ENCODE measurements at regions not wholly inside any gene's neighbourhood (a gene's known extent, or its start where the extent isn't known, plus 50 kb on each side); places are given as distances from the start of the nearest gene placed in this dataset.

DNA sequence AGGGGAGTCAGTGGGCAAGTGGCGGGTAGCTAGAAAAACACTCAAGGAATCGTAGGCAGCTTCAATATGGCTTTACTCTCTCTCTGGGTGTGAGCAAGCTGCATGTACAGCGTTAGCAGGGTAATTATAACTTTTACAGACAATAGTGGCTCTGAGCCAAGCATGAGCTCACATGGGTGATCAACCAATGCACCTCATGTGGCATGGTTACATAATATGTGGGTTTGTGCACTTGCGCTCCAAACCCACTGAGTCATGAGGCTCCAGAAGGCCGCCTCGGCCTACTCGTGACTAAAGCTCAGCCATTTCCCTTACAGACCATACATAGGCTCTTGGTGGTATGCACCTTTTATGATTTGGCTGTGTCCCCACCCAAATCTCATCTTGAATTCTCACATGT lies 78.4 kb upstream of the FBXL4 start:
- Histone ChIP-seq H3K9ac (no peak overlapping the region), H3K79me2 (ENCODE audit: insufficient read depth) (no peaks in the 10 kb centered on the region), H3K27ac (ENCODE audit: low read depth in 2 of 2, low read length in 1 of 2) (no peak overlapping the region), H3K4me1 (ENCODE audit: control insufficient read depth in 1 of 2, insufficient read depth in 2 of 2, low read depth in 1 of 2, low read length in 1 of 2) (no peaks in the 10 kb centered on the region), H3K4me2 (no peak overlapping the region), H3K27me3 (ENCODE audit: insufficient read depth) (no peaks in the 10 kb centered on the region), H2AFZ (ENCODE audit: low read depth) (no peak overlapping the region), H3K36me3 (replicated peaks in 1 of 2; ENCODE audit: control insufficient read depth in 1 of 2, insufficient read depth in 2 of 2, low read length in 1 of 2) (no peaks in the 10 kb centered on the region), H3K4me3 (ENCODE audit: low read depth in 2 of 2, low read length in 1 of 2) (no peak overlapping the region), H3K9me2 (no peaks in the 10 kb centered on the region), H4K20me1 (ENCODE audit: insufficient read depth) (no peaks in the 10 kb centered on the region), H3F3A (replicated peaks; ENCODE audit: insufficient read depth) (no peaks in the 10 kb centered on the region), H3K9me3 (no peaks in the 10 kb centered on the region)
- ChIA-PET POLR2A (no interaction called here), CTCF (interaction anchor here (1.2 to 1.4 kb wide), 2 partner anchors 93 to 180 kb away, joined by 3 to 4 read pairs; no protein-coding TSS in a partner anchor)
- WGBS (ENCODE audit: low lambda C conversion rate) = 75% methylated on average over 7 of the region's 7 CpGs
- DNase-seq = no peak
- TF ChIP-seq NFIC (IDR thresholded peaks at IDR 0.05; ENCODE audit: borderline replicate concordance) (no peak), SIN3A (IDR thresholded peaks at IDR 0.05; ENCODE audit: borderline replicate concordance, low read depth, low read length) (no peak), FOXM1 (IDR thresholded peaks at IDR 0.05; ENCODE audit: low read depth) (no peak), RCOR1 (IDR thresholded peaks at IDR 0.05; ENCODE audit: low read length) (no peak), SMC3 (IDR thresholded peaks at IDR 0.05; ENCODE audit: low read depth, low read length) (no peak), FOXJ3 (CRISPR knock-in tag; IDR thresholded peaks at IDR 0.05) (no peak)
- TF ChIP-seq, protein P1, sequence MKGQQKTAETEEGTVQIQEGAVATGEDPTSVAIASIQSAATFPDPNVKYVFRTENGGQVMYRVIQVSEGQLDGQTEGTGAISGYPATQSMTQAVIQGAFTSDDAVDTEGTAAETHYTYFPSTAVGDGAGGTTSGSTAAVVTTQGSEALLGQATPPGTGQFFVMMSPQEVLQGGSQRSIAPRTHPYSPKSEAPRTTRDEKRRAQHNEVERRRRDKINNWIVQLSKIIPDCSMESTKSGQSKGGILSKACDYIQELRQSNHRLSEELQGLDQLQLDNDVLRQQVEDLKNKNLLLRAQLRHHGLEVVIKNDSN (IDR thresholded peaks at IDR 0.05; ENCODE audit: borderline replicate concordance, low read depth) = no peak
- TF ChIP-seq, protein P2, sequence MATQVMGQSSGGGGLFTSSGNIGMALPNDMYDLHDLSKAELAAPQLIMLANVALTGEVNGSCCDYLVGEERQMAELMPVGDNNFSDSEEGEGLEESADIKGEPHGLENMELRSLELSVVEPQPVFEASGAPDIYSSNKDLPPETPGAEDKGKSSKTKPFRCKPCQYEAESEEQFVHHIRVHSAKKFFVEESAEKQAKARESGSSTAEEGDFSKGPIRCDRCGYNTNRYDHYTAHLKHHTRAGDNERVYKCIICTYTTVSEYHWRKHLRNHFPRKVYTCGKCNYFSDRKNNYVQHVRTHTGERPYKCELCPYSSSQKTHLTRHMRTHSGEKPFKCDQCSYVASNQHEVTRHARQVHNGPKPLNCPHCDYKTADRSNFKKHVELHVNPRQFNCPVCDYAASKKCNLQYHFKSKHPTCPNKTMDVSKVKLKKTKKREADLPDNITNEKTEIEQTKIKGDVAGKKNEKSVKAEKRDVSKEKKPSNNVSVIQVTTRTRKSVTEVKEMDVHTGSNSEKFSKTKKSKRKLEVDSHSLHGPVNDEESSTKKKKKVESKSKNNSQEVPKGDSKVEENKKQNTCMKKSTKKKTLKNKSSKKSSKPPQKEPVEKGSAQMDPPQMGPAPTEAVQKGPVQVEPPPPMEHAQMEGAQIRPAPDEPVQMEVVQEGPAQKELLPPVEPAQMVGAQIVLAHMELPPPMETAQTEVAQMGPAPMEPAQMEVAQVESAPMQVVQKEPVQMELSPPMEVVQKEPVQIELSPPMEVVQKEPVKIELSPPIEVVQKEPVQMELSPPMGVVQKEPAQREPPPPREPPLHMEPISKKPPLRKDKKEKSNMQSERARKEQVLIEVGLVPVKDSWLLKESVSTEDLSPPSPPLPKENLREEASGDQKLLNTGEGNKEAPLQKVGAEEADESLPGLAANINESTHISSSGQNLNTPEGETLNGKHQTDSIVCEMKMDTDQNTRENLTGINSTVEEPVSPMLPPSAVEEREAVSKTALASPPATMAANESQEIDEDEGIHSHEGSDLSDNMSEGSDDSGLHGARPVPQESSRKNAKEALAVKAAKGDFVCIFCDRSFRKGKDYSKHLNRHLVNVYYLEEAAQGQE (IDR thresholded peaks at IDR 0.05; ENCODE audit: low read depth, low read length) = no peak
- TF ChIP-seq, protein P3, sequence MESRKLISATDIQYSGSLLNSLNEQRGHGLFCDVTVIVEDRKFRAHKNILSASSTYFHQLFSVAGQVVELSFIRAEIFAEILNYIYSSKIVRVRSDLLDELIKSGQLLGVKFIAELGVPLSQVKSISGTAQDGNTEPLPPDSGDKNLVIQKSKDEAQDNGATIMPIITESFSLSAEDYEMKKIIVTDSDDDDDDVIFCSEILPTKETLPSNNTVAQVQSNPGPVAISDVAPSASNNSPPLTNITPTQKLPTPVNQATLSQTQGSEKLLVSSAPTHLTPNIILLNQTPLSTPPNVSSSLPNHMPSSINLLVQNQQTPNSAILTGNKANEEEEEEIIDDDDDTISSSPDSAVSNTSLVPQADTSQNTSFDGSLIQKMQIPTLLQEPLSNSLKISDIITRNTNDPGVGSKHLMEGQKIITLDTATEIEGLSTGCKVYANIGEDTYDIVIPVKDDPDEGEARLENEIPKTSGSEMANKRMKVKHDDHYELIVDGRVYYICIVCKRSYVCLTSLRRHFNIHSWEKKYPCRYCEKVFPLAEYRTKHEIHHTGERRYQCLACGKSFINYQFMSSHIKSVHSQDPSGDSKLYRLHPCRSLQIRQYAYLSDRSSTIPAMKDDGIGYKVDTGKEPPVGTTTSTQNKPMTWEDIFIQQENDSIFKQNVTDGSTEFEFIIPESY (IDR thresholded peaks at IDR 0.05; ENCODE audit: borderline replicate concordance, low read depth) = no peak

DNA sequence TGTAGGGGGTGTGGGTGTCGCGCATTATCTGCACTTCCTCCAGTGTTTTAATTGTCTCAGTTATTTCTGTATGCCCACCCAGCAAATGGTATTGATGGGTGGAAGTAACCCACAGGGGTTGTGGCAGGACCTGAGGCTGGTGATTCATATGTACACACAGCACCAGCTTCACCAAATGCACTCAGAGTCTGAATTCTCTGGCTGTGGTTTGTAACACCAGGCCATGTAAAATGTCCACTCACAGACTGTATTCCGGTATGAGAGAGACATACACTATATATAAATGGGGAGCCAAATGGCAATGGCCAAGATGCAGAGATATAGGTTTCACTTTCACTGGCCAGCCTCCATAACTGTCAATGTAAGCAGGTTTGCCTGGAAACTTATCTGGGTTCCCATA lies 76.3 kb upstream of the FBXL4 start:
- no peaks in the 10 kb centered on the region for H3F3A ChIP-seq (replicated peaks; ENCODE audit: insufficient read depth)
- H3K79me2 ChIP-seq (ENCODE audit: insufficient read depth) = no peaks in the 10 kb centered on the region
- H3K9me2 ChIP-seq = no peaks in the 10 kb centered on the region
- H3K9me3 ChIP-seq = no peaks in the 10 kb centered on the region
- POLR2A ChIA-PET = no interaction called here
- no peak overlapping the region for H3K27ac ChIP-seq (ENCODE audit: low read depth in 2 of 2, low read length in 1 of 2)
- H3K27me3 ChIP-seq (ENCODE audit: insufficient read depth) = no peaks in the 10 kb centered on the region
- no peak overlapping the region for H3K9ac ChIP-seq
- no peaks in the 10 kb centered on the region for H4K20me1 ChIP-seq (ENCODE audit: insufficient read depth)
- DNase-seq = no peak
- H3K36me3 ChIP-seq (replicated peaks in 1 of 2; ENCODE audit: control insufficient read depth in 1 of 2, insufficient read depth in 2 of 2, low read length in 1 of 2) = no peaks in the 10 kb centered on the region
- no peak overlapping the region for H3K4me3 ChIP-seq (ENCODE audit: low read depth in 2 of 2, low read length in 1 of 2)
- H3K4me1 ChIP-seq (ENCODE audit: control insufficient read depth in 1 of 2, insufficient read depth in 2 of 2, low read depth in 1 of 2, low read length in 1 of 2) = no peaks in the 10 kb centered on the region; a peak in 1 of 4 replicates
- CTCF ChIA-PET = interaction anchor here (0.6 kb wide), 1 partner anchor 86 kb away, joined by 3 read pairs; no protein-coding TSS in a partner anchor
- H3K4me2 ChIP-seq = no peak overlapping the region
- no peak for TF ChIP-seq RAD21 (IDR thresholded peaks at IDR 0.05; ENCODE audit: low read length)
- H2AFZ ChIP-seq (ENCODE audit: low read depth) = no peak overlapping the region
- WGBS (ENCODE audit: low lambda C conversion rate) = 81% methylated on average over 3 of the region's 3 CpGs
